ENCODE measurements at regions not wholly inside any gene's neighbourhood (a gene's known extent, or its start where the extent isn't known, plus 50 kb on each side); places are given as distances from the start of the nearest gene placed in this dataset.

DNA sequence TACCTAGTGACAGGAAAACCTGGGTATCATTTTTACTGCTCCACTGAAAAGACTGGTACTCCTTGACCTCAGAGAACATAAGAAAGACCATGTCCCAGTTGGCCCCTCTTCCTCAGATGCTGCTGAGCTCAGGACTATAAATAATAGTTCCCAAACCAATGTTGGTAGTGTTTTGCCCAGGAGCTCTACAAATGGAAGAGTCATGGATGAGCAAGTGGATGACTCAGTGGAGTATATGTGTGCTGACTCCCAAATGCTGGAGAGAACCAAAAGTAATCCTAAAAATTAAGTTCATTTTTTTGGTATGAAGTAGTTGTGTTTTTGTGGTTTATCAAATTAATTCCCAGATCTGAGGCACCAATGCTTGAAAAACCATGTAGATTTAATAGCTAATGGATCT, 482.0 kb downstream of the KCNA4 start:
- TF ChIP-seq POLR2A (IDR thresholded peaks at IDR 0.05), result no peak
- TF ChIP-seq, protein P1, sequence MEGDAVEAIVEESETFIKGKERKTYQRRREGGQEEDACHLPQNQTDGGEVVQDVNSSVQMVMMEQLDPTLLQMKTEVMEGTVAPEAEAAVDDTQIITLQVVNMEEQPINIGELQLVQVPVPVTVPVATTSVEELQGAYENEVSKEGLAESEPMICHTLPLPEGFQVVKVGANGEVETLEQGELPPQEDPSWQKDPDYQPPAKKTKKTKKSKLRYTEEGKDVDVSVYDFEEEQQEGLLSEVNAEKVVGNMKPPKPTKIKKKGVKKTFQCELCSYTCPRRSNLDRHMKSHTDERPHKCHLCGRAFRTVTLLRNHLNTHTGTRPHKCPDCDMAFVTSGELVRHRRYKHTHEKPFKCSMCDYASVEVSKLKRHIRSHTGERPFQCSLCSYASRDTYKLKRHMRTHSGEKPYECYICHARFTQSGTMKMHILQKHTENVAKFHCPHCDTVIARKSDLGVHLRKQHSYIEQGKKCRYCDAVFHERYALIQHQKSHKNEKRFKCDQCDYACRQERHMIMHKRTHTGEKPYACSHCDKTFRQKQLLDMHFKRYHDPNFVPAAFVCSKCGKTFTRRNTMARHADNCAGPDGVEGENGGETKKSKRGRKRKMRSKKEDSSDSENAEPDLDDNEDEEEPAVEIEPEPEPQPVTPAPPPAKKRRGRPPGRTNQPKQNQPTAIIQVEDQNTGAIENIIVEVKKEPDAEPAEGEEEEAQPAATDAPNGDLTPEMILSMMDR (IDR thresholded peaks at IDR 0.05 in 4 of 5, conservative IDR thresholded peaks at IDR 0.05 in 1 of 5), result no peak
